GM12878 (cell line): ENCODE measurements at regions not wholly inside any gene's neighbourhood (a gene's known extent, or its start where the extent isn't known, plus 50 kb on each side); places are given as distances from the start of the nearest gene placed in this dataset.

Source experiments
- ATAC-seq: fragments of 200-7000 bp; cut with Tn5 transposase; 3 replicates; pipeline ENCODE4 v1.9.1; 2020; ENCODE audit warnings: mild to moderate bottlenecking, moderate library complexity
- BruUV-seq: library from RNA; stranded (reverse); fragments of 400-500 nt; replicated peaks from 2 replicates; lab custom pipeline; 2021; lab: Mats Ljungman, UMichigan
- CTCF ChIA-PET: fragments of 300-600 bp; sonication (Branson Sonifier 250); formaldehyde crosslinking; extraction: SDS; loops from one replicate; lab custom pipeline; 2021; ENCODE audit warnings: inconsistent platforms; lab: Yijun Ruan, JAX
- POLR2A ChIA-PET: fragments of 350-600 bp; formaldehyde crosslinking; extraction: SDS; loops from one replicate; lab custom pipeline; 2021; ENCODE audit warnings: inconsistent platforms; lab: Charles Lee
- RAD21 ChIA-PET: fragments of 300-600 bp; sonication (Branson Sonifier 250); formaldehyde crosslinking; loops from one replicate; lab custom pipeline; 2023; ENCODE audit warnings: antibody characterized with exemption; ENCODE audit not compliant: unreplicated experiment; lab: Charles Lee
- SMC1A ChIA-PET: fragments of 300-600 bp; sonication (Branson Sonifier 250); formaldehyde crosslinking; loops from one replicate; lab custom pipeline; 2023; ENCODE audit not compliant: unreplicated experiment, uncharacterized antibody; lab: Charles Lee
- DNase-seq: peaks from one replicate; pipeline ENCODE4 v3.0.0-alpha.2; 2011; ENCODE audit warnings: low read depth, low spot score
- FAIRE-seq: peaks from 3 replicates; lab custom pipeline; 2011; peaks lifted over from hg19 to GRCh38; lab: Jason Lieb, UNC
- H2AFZ ChIP-seq: 2 replicates; pipeline ENCODE4 v1.6.0; 2011; ENCODE audit warnings: low read depth, low read length, control low read depth; ENCODE audit not compliant: control insufficient read depth
- H3K27ac ChIP-seq: 2 replicates; pipeline ENCODE4 v1.5.1; 2011; ENCODE audit warnings: control low read depth; ENCODE audit not compliant: control insufficient read depth, insufficient read depth
- H3K27me3 ChIP-seq, 2 experiments: replicated peaks in 1 of 2; 2 replicates each; pipeline versions ENCODE4 v1.6.0 to v1.6.1; 2011; ENCODE audit warnings: low read length in 1 of 2; ENCODE audit not compliant: control insufficient read depth in 2 of 2, insufficient read depth in 2 of 2
- H3K36me3 ChIP-seq, 2 experiments: 2 replicates each; pipeline ENCODE4 v1.5.1; 2011; ENCODE audit warnings: low read length in 1 of 2; ENCODE audit not compliant: control insufficient read depth in 2 of 2, insufficient read depth in 2 of 2
- H3K4me1 ChIP-seq: 2 replicates; pipeline ENCODE4 v1.6.1; 2011; ENCODE audit warnings: mild to moderate bottlenecking, low read length, moderate library complexity, mixed read lengths; ENCODE audit not compliant: control insufficient read depth, insufficient read depth
- H3K4me2 ChIP-seq: 2 replicates; pipeline ENCODE4 v1.6.0; 2011; ENCODE audit warnings: control low read depth; ENCODE audit not compliant: control insufficient read depth, insufficient read depth
- H3K4me3 ChIP-seq: fragments of 200-600 bp; sonication (generic); 2 replicates; pipeline ENCODE4 v1.5.1; 2016
- H3K79me2 ChIP-seq: 2 replicates; pipeline ENCODE4 v1.6.0; 2011; ENCODE audit warnings: low read length; ENCODE audit not compliant: control insufficient read depth, insufficient read depth
- H3K9ac ChIP-seq: 2 replicates; pipeline ENCODE4 v1.8.0; 2011; ENCODE audit warnings: low read length, control low read depth, mixed read lengths; ENCODE audit not compliant: control insufficient read depth, insufficient read depth
- H3K9me3 ChIP-seq: replicated peaks from 3 replicates; pipeline ENCODE4 v1.5.1; 2011; ENCODE audit warnings: mild to moderate bottlenecking, low read length; ENCODE audit not compliant: control insufficient read depth, insufficient read depth
- H4K20me1 ChIP-seq: 2 replicates; pipeline ENCODE4 v1.6.0; 2011; ENCODE audit not compliant: control insufficient read depth, insufficient read depth
- CBX3 ChIP-seq: fragments of 200-600 bp; sonication (generic); IDR thresholded peaks from 2 replicates; pipeline ENCODE4 v1.6.1; 2016; ENCODE audit warnings: low read depth, borderline replicate concordance
- CREM ChIP-seq: IDR thresholded peaks from 2 replicates; pipeline ENCODE4 v1.6.1; 2014; ENCODE audit warnings: antibody characterized with exemption, low read depth
- IKZF2 ChIP-seq, 2 experiments: fragments of 450-650 bp; IDR thresholded peaks; 2 replicates each; pipeline ENCODE4 v1.6.1; 2017; ENCODE audit warnings: mild to moderate bottlenecking in 2 of 2, moderate library complexity in 2 of 2
- MYC ChIP-seq: IDR thresholded peaks from 2 replicates; pipeline ENCODE4 v1.6.1; 2011; ENCODE audit warnings: mild to moderate bottlenecking, low read length, moderate library complexity, inconsistent platforms; ENCODE audit not compliant: insufficient read depth, insufficient replicate concordance, insufficient read length, severe bottlenecking
- WGBS: methylation state at CpG from one replicate; pipeline ENCODE4 v1.1.6; 2016; ENCODE audit warnings: low lambda C conversion rate; ENCODE audit not compliant: insufficient replicate concordance, insufficient coverage; ENCODE audit errors: missing lambda C conversion rate; 5-methylcytosine and 5-hydroxymethylcytosine counted together
- in situ Hi-C: fragments of 300-500 bp; cut with MboI; formaldehyde crosslinking; loops from 9 replicates; pipeline ENCODE4 v1.14.3; 2018; ENCODE audit warnings: mixed read lengths
- intact Hi-C: fragments of 100-400 bp; cut with micrococcal nuclease; formaldehyde crosslinking; loops from one replicate; pipeline ENCODE4 v1.14.2; 2022; ENCODE audit not compliant: unreplicated experiment
- TF ChIP-seq, protein P1 (sequence below): IDR thresholded peaks from 2 replicates; pipeline ENCODE4 v1.6.1; 2012; ENCODE audit warnings: low read depth, low read length, improper control_type of control experiment
- TF ChIP-seq, protein P2 (sequence below): fragments of 450-650 bp; IDR thresholded peaks from 2 replicates; pipeline ENCODE4 v1.6.1; 2016; ENCODE audit warnings: mild to moderate bottlenecking

DNA sequence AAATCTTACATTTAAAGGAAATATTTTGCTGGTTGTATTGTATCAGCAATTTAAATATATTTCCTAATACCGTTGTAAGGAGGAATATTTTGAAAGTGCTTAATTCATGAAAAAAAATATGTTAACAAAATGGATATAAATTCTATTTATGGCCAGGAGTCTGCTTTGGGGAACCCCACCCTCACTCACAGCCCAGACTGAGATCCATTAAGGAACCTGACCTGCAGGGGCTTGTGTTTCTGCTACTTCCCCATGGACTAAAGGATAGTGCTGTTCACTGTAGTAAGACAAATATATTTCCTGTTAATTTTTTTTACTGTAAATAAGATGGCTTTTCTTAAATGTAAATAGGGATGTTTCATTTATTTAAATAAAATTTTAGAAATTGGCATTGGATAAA, 221.9 kb upstream of the COL3A1 start:
- H2AFZ ChIP-seq = no peak overlapping the region
- no peak overlapping the region for H3K9ac ChIP-seq
- 0% methylated on average over 1 of the region's 1 CpG for WGBS
- H3K36me3 ChIP-seq = no peaks in the 10 kb centered on the region
- FAIRE-seq = no peak
- no TSS peak for BruUV-seq
- no peak for DNase-seq
- TF ChIP-seq IKZF2 (IDR thresholded peaks at IDR 0.05) (no peak), CREM (no peak), CBX3 (no peak), MYC (no peak)
- TF ChIP-seq, protein P1, sequence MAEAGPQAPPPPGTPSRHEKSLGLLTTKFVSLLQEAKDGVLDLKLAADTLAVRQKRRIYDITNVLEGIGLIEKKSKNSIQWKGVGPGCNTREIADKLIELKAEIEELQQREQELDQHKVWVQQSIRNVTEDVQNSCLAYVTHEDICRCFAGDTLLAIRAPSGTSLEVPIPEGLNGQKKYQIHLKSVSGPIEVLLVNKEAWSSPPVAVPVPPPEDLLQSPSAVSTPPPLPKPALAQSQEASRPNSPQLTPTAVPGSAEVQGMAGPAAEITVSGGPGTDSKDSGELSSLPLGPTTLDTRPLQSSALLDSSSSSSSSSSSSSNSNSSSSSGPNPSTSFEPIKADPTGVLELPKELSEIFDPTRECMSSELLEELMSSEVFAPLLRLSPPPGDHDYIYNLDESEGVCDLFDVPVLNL = no peak
- TF ChIP-seq, protein P2, sequence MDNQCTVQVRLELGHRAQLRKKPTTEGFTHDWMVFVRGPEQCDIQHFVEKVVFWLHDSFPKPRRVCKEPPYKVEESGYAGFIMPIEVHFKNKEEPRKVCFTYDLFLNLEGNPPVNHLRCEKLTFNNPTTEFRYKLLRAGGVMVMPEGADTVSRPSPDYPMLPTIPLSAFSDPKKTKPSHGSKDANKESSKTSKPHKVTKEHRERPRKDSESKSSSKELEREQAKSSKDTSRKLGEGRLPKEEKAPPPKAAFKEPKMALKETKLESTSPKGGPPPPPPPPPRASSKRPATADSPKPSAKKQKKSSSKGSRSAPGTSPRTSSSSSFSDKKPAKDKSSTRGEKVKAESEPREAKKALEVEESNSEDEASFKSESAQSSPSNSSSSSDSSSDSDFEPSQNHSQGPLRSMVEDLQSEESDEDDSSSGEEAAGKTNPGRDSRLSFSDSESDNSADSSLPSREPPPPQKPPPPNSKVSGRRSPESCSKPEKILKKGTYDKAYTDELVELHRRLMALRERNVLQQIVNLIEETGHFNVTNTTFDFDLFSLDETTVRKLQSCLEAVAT = no peak
- SMC1A ChIA-PET = no interaction called here
- in situ Hi-C loops (no loop called here), intact Hi-C loops (no loop called here)
- no peaks in the 10 kb centered on the region for H4K20me1 ChIP-seq
- no peaks in the 10 kb centered on the region for H3K79me2 ChIP-seq
- H3K27ac ChIP-seq = no peak overlapping the region
- RAD21 ChIA-PET = no interaction called here
- CTCF ChIA-PET = no interaction called here
- H3K4me3 ChIP-seq = no peak overlapping the region
- no peaks in the 10 kb centered on the region for H3K4me1 ChIP-seq
- no peaks in the 10 kb centered on the region for H3K9me3 ChIP-seq
- H3K4me2 ChIP-seq = no peak overlapping the region
- POLR2A ChIA-PET = no interaction called here
- H3K27me3 ChIP-seq = no peaks in the 10 kb centered on the region
- ATAC-seq = no peak
